Inflammatory macrophage treated with lipopolysaccharide for 4 hours (primary cell): ENCODE measurements at regions not wholly inside any gene's neighbourhood (a gene's known extent, or its start where the extent isn't known, plus 50 kb on each side); places are given as distances from the start of the nearest gene placed in this dataset.
"Not testable (repeated sequence)": the region's sequence is repeated elsewhere in the genome, so short reads cannot be mapped to it uniquely, and the experiment has no call there.

Source experiments
- DNase-seq: peaks from one replicate; pipeline ENCODE4 v3.0.0-alpha.2; 2020

DNA sequence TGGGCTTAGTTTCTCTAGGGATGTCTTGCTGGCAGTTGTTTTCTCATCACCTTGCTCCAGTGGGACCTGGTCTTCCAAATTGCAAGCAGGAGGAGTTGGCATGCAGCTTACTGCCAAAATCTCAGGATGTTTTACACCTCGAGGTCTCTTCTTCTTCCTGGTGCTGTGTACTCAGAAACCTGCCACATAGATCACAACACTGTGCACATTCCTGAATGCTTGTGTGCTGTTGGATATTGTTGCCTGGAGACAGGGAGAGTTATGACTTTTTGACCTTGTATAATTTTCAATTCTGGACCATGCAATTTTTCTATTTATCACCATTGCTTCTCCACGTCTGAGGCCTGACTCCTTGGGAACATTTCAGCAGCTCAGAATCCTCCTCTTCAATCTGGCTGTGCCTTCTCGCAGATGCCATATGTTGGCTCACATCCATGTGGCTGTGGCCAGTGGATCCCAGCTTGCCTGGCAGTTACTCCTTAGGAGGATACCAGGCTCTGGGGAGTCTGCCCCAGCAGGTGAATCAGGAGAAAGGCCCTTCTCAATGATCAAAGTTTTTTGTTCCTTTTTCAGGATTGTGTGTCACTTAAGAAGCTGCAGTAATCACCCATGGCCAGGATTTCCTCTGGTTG, 489.3 kb downstream of the TSN start:
- no peak for DNase-seq

DNA sequence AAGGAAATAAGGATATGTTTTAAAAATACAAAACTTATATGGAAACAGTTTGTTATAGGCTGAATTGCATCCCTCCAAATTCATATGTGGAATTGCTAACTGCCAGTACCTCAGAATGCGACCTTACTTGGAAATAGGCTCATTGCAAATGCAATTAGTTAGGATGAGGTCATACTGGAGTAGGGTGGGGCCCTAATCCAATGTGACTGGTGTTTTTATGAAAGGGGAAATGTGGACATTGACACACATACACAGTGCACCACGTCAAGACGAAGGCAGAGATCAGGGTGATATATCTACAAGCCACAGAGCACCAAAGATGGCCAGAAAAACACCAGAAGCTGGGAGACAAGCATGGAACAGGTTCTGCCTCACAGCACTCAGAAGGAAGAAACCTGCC, 494.2 kb downstream of the TSN start:
- DNase-seq: no peak

DNA sequence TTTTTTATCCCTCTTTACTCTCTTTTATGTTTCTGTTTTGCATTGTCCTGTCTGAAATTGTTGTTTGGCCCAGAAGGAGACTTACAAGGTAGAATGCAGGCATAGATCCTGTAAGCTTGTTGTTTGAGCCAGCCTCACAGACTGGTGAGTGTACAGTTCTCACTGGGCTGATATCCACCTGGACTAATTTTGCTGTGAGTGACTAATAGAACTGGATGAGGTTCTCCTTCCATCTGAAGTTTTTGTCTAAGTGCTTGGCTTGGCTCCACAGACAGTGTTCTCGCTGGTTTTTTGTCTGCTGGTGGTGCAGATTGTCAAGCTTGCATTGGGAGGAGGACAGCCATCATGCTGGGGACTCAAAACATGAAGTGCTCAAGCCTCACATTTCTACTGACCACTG, 495.7 kb downstream of the TSN start:
- DNase-seq: no peak

DNA sequence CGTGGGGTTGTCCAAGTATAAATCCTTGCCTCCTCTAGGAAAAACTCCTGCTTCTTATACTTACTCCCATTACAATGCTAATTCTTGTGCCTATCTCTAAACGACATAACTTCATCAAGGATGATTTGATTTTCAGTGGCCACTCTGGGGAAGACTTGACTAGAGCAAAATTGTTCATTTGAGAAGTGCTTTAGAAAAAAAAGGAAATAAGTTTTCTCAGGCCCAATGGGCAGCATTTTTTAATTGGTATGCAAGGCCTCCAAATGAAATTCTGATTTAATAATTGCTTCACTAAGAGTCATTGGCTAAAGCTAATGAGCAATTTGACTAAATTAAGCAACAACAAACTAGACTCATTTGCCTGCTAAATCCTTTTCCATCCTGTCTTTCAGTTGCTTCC, 496.1 kb downstream of the TSN start:
- no peak for DNase-seq

DNA sequence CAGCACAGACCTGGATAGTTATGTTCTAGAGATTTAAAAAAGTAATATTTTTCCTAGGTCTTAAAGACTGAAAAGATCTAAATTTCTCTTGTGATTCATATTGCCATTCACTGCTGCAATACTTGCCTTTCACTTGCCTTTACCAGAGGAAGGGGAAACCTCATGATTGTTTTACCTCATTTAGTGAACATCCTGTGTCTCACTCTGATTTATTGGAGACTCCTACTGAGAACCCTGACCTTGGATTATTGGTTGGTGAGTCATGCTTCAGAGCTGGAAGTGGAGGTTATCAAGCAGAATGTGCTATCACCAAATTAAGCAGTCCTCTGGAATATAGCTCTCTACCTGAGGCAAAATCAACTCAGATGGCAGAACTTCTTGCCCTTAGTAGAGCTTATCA, 500.5 kb downstream of the TSN start:
- DNase-seq: no peak

DNA sequence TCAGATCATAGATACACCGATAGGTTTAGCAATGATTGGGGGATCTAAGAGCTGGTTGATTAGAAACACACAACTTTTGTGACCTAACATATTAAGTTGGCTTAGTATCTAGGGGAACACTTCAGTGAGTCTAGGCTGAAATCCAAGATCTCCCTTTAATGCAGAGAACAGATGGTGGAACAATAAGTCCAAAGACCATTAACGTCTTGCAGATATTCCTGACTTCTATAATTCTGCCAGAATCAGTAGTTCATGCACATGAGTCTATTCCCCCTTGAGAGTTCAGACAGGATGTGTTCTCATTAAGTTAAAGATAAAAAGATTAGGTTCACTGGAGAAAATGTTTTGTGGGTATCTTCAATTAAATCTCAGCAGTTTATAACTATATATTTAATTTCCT, 506.5 kb downstream of the TSN start:
- DNase-seq: no peak

DNA sequence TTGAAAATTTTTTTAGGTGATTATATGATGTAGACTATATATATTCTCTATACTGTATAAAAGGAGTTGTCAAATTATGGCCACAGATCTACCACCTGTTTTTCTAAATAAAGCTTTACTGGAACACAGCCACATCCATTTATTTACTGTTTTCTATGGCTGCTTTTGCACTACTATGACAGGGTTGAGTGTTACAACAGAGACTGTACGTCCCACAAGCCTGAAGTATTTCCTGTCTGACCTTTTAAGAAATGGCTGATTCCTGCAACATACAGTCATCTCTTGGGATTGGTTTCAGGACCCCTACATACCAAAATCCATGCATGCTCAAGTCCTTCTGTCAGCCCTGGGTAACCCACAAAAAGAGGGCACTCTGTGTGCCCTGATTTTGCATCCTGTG, 508.3 kb downstream of the TSN start:
- no peak for DNase-seq

DNA sequence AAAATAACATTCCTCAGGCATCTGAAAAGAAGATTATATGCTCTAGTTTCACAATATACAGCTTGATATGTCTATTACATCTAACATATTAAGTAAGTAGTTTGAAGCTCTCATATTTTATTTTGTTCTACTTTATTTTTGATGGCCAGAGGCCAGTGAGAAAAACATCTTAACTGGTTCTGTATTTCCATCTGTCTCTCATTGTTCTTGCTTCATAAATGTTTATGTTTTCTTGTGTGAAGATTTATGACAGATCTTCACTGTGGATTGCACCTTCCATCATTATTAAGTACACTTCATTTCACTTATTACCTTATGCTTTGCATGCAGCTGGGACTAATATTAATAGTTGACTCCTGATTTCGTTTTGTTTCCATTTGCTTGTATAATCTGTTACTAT, 511.2 kb downstream of the TSN start:
- DNase-seq: no peak

DNA sequence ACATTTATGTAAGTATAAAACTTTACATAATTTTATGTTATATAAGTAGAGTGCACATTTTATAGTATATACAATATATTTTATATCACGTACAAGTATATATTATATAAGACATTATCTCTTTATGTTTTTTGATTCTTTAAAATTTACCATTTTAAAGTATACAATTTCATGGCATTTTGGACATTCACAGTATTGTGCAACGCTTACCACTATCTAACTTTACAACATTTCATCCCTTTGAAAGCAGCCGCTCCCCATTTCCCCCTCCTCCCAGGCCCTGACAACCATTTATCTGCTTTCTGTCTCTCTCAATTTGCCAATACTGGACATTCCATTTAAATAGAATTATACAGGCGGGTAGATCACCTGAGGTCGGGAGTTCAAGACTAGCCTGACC, 512.5 kb downstream of the TSN start:
- no peak for DNase-seq

DNA sequence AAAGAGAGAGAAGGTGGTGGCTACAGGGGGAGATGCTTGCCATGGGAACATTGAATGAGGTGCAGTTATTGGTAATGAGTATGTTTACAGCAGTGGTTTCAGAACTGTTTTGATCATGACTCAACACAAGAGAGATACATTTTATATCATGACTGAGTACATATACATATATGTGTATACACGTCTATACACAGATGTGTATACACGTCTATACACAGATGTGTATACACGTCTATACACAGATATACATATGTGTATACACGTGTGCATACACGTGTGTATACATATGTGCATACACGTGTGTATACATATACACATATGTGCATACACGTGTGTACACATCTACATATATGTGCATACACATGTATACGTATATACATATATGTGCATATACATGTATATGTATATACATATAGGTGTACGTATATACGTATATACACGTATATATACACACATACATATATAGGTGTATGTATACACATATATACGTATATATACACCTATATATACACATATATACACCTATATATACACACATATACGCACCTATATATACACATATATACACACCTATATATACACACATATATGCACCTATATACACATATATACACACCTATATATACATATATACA, 518.5 kb downstream of the TSN start:
- DNase-seq: no peak

DNA sequence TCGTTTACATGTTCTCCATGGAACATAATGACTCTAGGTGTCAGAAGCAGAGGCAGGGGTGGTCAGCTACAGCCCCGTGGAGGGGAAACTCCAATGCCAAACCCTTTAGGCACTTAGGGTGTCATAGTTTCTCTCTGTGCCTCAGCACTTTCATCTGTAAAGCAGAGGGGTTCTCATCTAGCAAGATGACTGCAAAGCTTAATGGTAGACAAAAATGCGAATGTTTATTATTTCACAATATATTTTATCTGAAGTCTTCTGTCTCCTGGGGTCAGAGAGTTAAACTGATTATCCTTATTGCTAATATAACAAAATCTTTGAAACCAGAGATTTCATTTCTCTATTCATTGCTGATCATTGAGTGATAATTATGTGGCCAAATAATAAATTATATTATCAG, 522.5 kb downstream of the TSN start:
- DNase-seq: no peak

DNA sequence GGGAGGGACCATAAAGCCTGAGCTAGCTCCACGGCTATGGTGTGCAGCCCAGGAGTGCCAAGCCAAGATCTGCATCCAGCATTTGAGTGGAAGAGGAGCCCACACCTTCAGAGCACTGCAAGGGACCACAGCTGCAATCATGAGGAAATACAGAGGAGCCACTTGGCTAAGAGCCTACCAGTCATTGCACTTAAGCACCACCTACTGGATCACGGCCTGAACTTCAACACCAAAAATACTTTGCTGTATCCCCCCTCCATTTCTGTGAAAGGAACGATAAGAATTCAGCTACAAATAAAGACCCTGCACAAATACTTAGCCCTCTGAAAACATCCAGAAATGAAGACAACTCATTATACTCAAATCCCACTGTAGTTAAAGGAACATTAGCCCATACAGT, 545.3 kb downstream of the TSN start:
- DNase-seq: no peak

DNA sequence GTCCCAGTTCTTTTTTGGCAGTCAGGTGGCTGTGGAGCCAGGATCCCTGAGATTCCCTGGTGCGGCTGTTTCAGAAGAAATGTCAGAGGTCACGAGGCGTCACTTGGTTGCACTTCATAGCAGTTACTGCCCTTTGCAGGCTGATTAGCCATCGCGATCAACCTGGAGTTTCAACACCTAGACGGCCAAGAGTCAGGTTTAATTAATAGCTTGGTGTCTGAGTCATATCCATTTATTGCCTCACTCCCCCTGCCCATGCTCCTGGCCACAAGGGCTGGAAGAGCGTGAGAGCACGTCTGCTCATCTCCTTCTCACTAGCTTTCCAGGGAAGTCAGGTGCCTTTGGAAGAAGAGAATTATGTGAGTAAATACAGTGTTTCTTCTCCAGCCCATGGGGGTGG, 552.3 kb downstream of the TSN start:
- no peak for DNase-seq

DNA sequence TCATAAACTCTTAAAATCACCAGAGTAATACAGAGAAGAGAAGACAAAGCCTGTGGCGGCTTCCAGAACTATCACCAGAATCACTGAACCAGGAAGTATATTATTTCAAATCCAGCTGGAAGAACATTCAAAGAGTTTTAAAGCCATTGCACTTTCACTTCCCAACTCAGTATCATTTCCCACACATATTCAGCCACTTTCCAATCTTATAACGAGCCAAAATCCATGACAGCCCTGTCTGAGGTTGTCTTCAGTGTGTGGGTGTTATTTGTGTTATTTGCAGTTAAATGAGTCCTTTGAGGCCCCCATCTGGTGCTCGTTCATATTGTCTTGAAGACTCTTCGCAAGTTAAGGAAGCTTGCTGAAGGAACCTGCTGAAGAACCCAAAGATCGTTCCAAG, 559.9 kb downstream of the TSN start:
- DNase-seq: no peak

DNA sequence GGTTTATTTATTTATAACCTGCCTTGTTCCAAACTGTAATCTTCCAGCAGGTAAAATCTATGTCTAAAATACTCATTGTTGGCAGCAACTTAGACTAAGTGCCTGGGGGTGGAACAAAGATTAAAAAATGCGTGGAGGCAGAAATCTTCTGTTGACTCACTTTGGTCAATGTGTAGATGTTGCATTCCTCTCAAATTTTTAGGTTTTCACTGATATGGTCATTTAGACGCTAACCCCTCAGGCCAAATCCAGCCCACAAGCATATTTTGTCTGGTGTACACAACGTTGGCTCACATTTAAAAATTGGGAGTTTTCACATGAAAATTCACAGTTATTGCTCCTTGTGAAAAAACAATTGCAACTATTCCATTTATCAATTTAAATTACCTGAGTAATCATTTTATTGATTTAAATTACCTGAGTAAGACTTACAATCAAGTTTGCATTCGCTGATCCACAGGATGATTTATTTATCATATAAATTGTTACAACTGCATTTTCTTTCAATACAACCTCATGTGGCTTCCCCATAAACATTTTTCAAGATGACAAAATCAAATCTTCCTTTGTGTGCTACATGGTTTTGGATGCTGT, 564.2 kb downstream of the TSN start:
- no peak for DNase-seq

DNA sequence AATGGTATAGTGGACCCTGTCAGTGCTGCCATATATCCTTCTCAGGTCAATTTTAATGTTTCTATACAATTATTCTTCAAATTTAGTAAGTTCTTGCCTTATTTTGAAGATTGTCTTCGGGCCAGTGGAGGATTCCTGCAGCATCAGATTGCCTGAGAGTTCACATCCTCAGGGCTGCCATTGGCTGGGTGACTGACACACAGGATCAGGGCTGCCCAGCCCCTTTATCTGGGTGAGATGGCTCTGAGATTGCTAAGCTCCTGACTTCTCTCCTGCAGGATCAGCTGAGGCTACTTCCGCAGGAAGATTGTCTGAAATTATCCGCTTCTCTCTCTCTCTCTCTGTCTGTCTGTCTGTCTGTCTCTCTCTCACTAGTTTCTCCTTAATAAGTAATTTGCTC, 567.4 kb downstream of the TSN start:
- no peak for DNase-seq

DNA sequence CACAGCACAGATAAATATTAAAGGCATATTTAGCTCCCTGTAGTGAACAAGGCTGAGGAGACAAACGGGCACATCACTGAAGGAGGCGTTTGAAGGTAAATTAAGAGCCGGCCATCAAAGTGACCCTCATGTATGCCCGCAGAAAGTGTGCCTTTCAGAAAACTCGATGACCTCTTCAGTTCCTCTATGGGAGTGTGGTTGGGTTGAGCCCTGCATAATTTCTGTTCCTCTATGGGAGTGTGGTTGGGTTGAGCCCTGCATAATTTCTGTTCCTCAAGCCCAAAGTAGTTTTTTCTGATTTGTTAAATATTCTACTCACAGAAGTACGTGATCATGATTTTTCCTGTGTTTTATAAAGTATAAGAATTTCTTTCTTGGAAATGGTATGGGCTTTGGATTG, 568.5 kb downstream of the TSN start:
- no peak for DNase-seq

DNA sequence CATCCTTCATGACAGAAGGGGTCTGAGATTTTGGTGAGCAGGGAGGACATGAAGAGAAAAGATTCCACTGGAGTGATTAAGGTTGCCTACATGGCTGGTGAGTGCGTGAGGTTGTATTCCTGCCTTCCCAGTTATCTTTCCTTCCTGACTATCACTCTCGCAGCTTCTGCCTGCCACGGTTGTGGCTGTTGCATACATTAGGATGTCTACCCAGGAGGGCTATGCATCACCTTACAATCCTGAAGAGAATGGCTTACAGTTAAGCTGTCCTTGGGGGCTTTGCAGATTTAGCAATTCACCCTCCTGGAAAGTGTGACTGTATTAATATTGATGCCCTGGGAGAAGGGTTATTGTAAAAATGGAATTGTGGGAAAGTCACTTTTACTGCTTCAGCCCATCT, 571.0 kb downstream of the TSN start:
- DNase-seq: no peak

DNA sequence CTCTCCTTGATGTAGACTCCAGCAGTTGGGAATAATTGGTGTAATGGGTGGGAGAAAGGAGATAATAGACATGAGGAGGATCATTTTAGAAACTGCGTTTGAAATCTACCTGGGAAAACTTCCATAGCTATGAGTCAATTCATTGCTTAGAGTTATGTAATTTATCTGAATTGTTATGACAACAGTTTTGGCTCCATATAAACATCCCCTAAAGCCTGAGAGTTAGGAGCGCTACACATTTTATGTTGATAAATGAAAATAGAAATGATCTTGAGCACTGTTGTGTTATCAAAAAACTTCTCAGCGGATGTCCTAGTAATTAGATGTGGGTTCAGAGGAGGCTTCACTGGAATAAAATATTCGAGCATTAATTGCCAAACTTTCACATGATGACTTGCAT, 573.4 kb downstream of the TSN start:
- DNase-seq: no peak

DNA sequence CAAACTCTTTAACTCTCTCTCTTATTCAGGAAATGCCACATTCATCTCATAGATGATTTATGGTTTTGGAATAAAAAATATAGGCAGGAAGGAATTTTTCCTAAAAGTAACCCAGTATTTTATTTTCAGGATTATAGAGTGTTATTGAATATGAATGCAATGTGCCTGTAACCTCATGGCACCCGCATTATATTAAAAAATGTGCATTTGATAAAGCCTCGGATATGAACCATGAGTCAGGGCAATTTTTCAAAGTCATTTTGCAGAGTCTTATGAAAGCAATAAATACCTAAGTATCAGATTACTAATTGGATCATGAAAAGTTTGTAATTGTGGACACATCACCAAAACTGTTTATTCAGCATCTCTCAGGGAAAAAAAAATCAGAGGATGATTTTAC, 573.8 kb downstream of the TSN start:
- no peak for DNase-seq

DNA sequence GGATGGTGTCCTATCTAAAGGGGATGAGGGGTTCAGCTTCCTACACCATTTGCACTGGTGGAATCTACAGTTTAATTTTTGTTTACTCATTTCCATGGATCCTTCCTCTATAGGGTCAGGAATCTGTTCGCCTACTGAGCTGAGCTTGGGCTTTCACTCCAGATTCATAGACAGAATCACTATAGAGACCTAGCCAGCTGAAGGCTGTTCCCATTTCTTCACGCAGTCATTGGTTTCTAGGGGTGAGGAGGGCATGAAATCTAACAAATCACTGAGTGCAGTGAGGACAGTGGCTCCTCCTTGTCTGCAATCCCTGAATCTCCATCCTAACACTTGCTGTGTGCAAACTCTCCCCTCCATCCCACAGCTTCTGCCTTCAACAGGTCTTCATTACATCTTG, 578.5 kb downstream of the TSN start:
- no peak for DNase-seq

DNA sequence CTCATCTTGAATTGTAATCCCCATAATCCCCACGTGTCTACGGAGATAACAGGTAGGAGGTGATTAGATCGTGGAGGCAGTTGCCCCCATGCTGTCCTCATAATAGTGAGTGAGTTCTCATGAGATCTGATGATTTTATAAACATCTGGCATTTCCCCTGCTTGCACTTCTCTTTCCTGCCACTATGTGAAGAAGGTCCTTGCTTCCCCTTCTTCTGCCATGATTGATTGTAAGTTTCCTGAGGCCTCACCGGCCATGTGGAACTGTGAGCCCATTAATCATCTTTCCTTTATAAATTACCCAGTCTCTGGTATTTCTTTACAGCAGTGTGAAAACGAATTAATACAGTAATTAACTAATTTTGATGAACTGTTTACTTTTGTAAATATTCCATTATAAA, 582.5 kb downstream of the TSN start:
- no peak for DNase-seq

DNA sequence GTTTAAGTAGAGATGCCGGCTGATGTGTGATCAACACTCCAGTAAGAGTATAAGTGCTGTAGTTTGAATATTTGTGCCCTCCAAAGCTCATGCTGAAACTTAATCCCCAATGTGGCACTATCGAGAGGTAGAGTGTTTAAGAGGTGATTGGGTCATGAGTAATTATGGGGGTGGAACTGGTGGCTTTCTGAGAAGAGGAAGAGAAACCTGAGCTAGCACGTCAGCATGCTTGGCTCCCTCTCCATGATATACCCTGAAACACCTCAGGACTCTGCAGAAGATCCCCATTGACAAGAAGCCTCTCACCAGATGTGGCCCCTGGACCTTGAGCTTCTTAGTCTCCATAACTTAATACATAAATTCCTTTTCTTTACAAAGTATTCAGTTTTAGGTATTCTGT, 584.8 kb downstream of the TSN start:
- DNase-seq: no peak

DNA sequence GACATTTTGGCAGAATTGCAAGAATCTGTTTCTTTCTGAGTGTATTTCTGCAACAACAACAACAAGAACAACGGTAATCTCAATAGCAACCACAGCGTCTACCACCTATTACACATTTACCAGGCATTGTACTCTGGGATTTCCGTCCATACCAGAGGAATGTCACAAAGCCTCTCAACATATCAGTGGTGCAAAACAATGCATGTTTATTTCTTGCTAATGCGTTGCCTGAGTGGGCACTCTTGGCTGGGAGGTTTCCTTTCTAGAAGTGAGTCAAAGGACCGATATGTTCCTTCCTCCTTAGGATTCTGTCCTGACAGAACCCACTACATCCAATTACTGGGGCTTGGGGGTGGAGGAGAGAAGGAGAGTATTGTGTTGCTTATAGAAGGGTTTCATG, 585.6 kb downstream of the TSN start:
- no peak for DNase-seq

DNA sequence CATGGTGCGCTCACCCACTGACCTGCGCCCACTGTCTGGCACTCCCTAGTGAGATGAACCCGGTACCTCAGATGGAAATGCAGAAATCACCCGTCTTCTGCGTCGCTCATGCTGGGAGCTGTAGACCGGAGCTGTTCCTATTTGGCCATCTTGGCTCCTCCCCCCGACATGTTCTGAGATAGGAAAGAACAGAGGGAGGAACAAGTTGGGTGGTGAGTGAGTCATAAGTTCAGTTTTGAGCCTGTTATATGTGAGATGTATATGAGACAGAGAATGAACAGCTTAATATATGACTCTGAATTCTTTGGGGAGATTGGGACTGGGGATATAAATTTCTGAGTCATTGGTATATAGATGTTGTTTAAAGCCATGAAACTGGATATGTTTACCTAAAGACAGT, 596.7 kb downstream of the TSN start:
- not testable (repeated sequence) for DNase-seq
